Right lobe of liver (tissue), 4 donors: ENCODE measurements at regions not wholly inside any gene's neighbourhood (a gene's known extent, or its start where the extent isn't known, plus 50 kb on each side); places are given as distances from the start of the nearest gene placed in this dataset.
"Not testable (repeated sequence)": the region's sequence is repeated elsewhere in the genome, so short reads cannot be mapped to it uniquely, and the experiment has no call there.

Source experiments
- POLR2A ChIP-seq: fragments of 450-650 bp; IDR thresholded peaks from one replicate; pipeline ENCODE4 v1.6.1; 2017; ENCODE audit warnings: antibody characterized with exemption, mild to moderate bottlenecking
- TF ChIP-seq, protein P1 (sequence below), 4 donors: fragments of 200-600 bp in 3 of 4; fragments of 450-650 bp in 1 of 4; IDR thresholded peaks; one replicate each; pipeline versions ENCODE4 v1.5.1 to v1.8.0; 2016 to 2022; ENCODE audit warnings: antibody characterized with exemption in 4 of 4, mild to moderate bottlenecking in 2 of 4
- donor health status: DM: no; HTN: no; CAD: no.
- donor health status: DM: no; HTN: no; CAD: no.
- donor health status: DM: no; HTN: yes; CAD: no.

DNA sequence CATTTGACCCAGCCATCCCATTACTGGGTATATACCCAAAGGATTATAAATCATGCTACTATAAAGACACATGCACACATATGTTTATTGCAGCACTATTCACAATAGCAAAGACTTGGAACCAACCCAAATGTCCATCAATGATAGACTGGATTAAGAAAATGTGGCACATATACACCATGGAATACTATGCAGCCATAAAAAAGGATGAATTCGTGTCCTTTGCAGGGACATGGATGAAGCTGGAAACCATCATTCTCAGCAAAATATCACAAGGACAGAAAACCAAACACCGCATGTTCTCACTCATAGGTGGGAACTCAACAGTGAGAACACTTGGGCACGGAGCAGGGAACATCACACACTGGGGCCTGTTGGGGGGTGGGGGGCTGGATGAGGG lies 290.0 kb upstream of the HNRNPA3 start:
- TF ChIP-seq, protein P1, sequence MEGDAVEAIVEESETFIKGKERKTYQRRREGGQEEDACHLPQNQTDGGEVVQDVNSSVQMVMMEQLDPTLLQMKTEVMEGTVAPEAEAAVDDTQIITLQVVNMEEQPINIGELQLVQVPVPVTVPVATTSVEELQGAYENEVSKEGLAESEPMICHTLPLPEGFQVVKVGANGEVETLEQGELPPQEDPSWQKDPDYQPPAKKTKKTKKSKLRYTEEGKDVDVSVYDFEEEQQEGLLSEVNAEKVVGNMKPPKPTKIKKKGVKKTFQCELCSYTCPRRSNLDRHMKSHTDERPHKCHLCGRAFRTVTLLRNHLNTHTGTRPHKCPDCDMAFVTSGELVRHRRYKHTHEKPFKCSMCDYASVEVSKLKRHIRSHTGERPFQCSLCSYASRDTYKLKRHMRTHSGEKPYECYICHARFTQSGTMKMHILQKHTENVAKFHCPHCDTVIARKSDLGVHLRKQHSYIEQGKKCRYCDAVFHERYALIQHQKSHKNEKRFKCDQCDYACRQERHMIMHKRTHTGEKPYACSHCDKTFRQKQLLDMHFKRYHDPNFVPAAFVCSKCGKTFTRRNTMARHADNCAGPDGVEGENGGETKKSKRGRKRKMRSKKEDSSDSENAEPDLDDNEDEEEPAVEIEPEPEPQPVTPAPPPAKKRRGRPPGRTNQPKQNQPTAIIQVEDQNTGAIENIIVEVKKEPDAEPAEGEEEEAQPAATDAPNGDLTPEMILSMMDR (IDR thresholded peaks at IDR 0.05), result not testable (repeated sequence)
- TF ChIP-seq POLR2A, result not testable (repeated sequence)
